ENCODE measurements at regions not wholly inside any gene's neighbourhood (a gene's known extent, or its start where the extent isn't known, plus 50 kb on each side); places are given as distances from the start of the nearest gene placed in this dataset.

GRCh38 chr11:122229481-122230384 is 113.7 kb upstream of the BLID start:
- TF ChIP-seq CEBPB (IDR thresholded peaks at IDR 0.05) (no peak), RAD21 (IDR thresholded peaks at IDR 0.05; ENCODE audit: low read depth) (no peak), CREB1 (IDR thresholded peaks at IDR 0.05; ENCODE audit: low read depth) (no peak)

GRCh38 chr11:122229078-122229477 is 113.1 kb upstream of the BLID start:
- no peak for TF ChIP-seq USF1 (IDR thresholded peaks at IDR 0.05)
- TF ChIP-seq MAX (IDR thresholded peaks at IDR 0.05) = no peak
- TF ChIP-seq TEAD4 (IDR thresholded peaks at IDR 0.05) = no peak
- no peak for TF ChIP-seq ZBTB7A (IDR thresholded peaks at IDR 0.05; ENCODE audit: low read depth)
- no peak for TF ChIP-seq REST (IDR thresholded peaks at IDR 0.05; ENCODE audit: low read depth)
- TF ChIP-seq TAF1 (IDR thresholded peaks at IDR 0.05; ENCODE audit: low read depth) = no peak
- TF ChIP-seq YY1 (IDR thresholded peaks at IDR 0.05; ENCODE audit: low read depth) = no peak
- no peak for TF ChIP-seq FOXM1 (IDR thresholded peaks at IDR 0.05; ENCODE audit: borderline replicate concordance, low read depth)
- no peak for TF ChIP-seq CREB1 (IDR thresholded peaks at IDR 0.05; ENCODE audit: low read depth)
- TF ChIP-seq RAD21 (IDR thresholded peaks at IDR 0.05; ENCODE audit: low read depth) = no peak
- TF ChIP-seq EGR1 (IDR thresholded peaks at IDR 0.05) = no peak

GRCh38 chr11:122226810-122227379 is 110.9 kb upstream of the BLID start:
- TF ChIP-seq ZBTB7A (IDR thresholded peaks at IDR 0.05; ENCODE audit: low read depth) (no peak), EGR1 (IDR thresholded peaks at IDR 0.05) (no peak), TCF12 (IDR thresholded peaks at IDR 0.05; ENCODE audit: low read depth) (no peak), TEAD4 (IDR thresholded peaks at IDR 0.05) (no peak), FOXM1 (IDR thresholded peaks at IDR 0.05; ENCODE audit: borderline replicate concordance, low read depth) (no peak), MAX (IDR thresholded peaks at IDR 0.05) (no peak), USF1 (IDR thresholded peaks at IDR 0.05) (no peak), CEBPB (IDR thresholded peaks at IDR 0.05) (no peak), CREB1 (IDR thresholded peaks at IDR 0.05; ENCODE audit: low read depth) (no peak), EP300 (IDR thresholded peaks at IDR 0.05; ENCODE audit: borderline replicate concordance) (no peak), TAF1 (IDR thresholded peaks at IDR 0.05; ENCODE audit: low read depth) (no peak), YY1 (IDR thresholded peaks at IDR 0.05; ENCODE audit: low read depth) (no peak), NFIC (IDR thresholded peaks at IDR 0.05) (no peak), RAD21 (IDR thresholded peaks at IDR 0.05; ENCODE audit: low read depth) (no peak), REST (IDR thresholded peaks at IDR 0.05; ENCODE audit: low read depth) (no peak)

- TF ChIP-seq EP300 (IDR thresholded peaks at IDR 0.05; ENCODE audit: borderline replicate concordance) (no peak), EGR1 (IDR thresholded peaks at IDR 0.05) (no peak), FOXM1 (IDR thresholded peaks at IDR 0.05; ENCODE audit: borderline replicate concordance, low read depth) (no peak), ZBTB7A (IDR thresholded peaks at IDR 0.05; ENCODE audit: low read depth) (no peak), NFIC (IDR thresholded peaks at IDR 0.05) (no peak), MAX (IDR thresholded peaks at IDR 0.05) (no peak)
Measured at GRCh38 chr11:122224867-122225266, 108.9 kb upstream of the BLID start.

- TF ChIP-seq CREB1 (IDR thresholded peaks at IDR 0.05; ENCODE audit: low read depth) = no peak
- no peak for TF ChIP-seq ZBTB7A (IDR thresholded peaks at IDR 0.05; ENCODE audit: low read depth)
- no peak for TF ChIP-seq TAF1 (IDR thresholded peaks at IDR 0.05; ENCODE audit: low read depth)
- no peak for TF ChIP-seq NFIC (IDR thresholded peaks at IDR 0.05)
Measured at GRCh38 chr11:122220321-122220720, 104.3 kb upstream of the BLID start.

GRCh38 chr11:122219791-122220190 is 103.8 kb upstream of the BLID start:
- TF ChIP-seq EGR1 (IDR thresholded peaks at IDR 0.05) (no peak), USF1 (IDR thresholded peaks at IDR 0.05) (no peak), TEAD4 (IDR thresholded peaks at IDR 0.05) (no peak), ZBTB7A (IDR thresholded peaks at IDR 0.05; ENCODE audit: low read depth) (no peak), MAX (IDR thresholded peaks at IDR 0.05) (no peak), REST (IDR thresholded peaks at IDR 0.05; ENCODE audit: low read depth) (no peak), TCF12 (IDR thresholded peaks at IDR 0.05; ENCODE audit: low read depth) (no peak), NFIC (IDR thresholded peaks at IDR 0.05) (no peak), RAD21 (IDR thresholded peaks at IDR 0.05; ENCODE audit: low read depth) (no peak)
